ENCODE measurements at regions not wholly inside any gene's neighbourhood (a gene's known extent, or its start where the extent isn't known, plus 50 kb on each side); places are given as distances from the start of the nearest gene placed in this dataset.

- no peak overlapping the region for H3K4me3 ChIP-seq (ENCODE audit: low read length)
- DNase-seq (ENCODE audit: low read depth) = no peak
- TF ChIP-seq CTCF (IDR thresholded peaks at IDR 0.05; ENCODE audit: insufficient read depth, low read depth, low read length, missing control alignments) = no peak
These were observed 55.9 kb downstream of the ZBTB18 start for GRCh38 chr1:244106837-244107493.

GRCh38 chr1:244111027-244111426, 59.9 kb downstream of the ZBTB18 start:
- DNase-seq (ENCODE audit: low read depth) = no peak
- no peak overlapping the region for H3K4me3 ChIP-seq (ENCODE audit: low read length)
- TF ChIP-seq CTCF (IDR thresholded peaks at IDR 0.05; ENCODE audit: insufficient read depth, low read depth, low read length, missing control alignments) = no peak

GRCh38 chr1:244112041-244112440, 61.0 kb downstream of the ZBTB18 start:
- no peak for DNase-seq (ENCODE audit: low read depth)
- no peak for TF ChIP-seq CTCF (IDR thresholded peaks at IDR 0.05; ENCODE audit: insufficient read depth, low read depth, low read length, missing control alignments)
- no peak overlapping the region for H3K4me3 ChIP-seq (ENCODE audit: low read length)

- DNase-seq (ENCODE audit: low read depth) = no peak
- no peak for TF ChIP-seq CTCF (IDR thresholded peaks at IDR 0.05; ENCODE audit: insufficient read depth, low read depth, low read length, missing control alignments)
- H3K4me3 ChIP-seq (ENCODE audit: low read length) = no peak overlapping the region
These were observed 61.6 kb downstream of the ZBTB18 start for GRCh38 chr1:244112636-244113035.

GRCh38 chr1:244113532-244114320, 62.6 kb downstream of the ZBTB18 start:
- DNase-seq (ENCODE audit: low read depth) = no peak
- H3K4me3 ChIP-seq (ENCODE audit: low read length) = no peak overlapping the region
- TF ChIP-seq CTCF (IDR thresholded peaks at IDR 0.05; ENCODE audit: insufficient read depth, low read depth, low read length, missing control alignments) = no peak

GRCh38 chr1:244114892-244115291, 63.8 kb downstream of the ZBTB18 start:
- DNase-seq (ENCODE audit: low read depth) = no peak
- TF ChIP-seq CTCF (IDR thresholded peaks at IDR 0.05; ENCODE audit: insufficient read depth, low read depth, low read length, missing control alignments) = no peak
- no peak overlapping the region for H3K4me3 ChIP-seq (ENCODE audit: low read length)

Measured in epithelial cell of esophagus (primary cell).